ENCODE measurements at regions not wholly inside any gene's neighbourhood (a gene's known extent, or its start where the extent isn't known, plus 50 kb on each side); places are given as distances from the start of the nearest gene placed in this dataset.

DNA sequence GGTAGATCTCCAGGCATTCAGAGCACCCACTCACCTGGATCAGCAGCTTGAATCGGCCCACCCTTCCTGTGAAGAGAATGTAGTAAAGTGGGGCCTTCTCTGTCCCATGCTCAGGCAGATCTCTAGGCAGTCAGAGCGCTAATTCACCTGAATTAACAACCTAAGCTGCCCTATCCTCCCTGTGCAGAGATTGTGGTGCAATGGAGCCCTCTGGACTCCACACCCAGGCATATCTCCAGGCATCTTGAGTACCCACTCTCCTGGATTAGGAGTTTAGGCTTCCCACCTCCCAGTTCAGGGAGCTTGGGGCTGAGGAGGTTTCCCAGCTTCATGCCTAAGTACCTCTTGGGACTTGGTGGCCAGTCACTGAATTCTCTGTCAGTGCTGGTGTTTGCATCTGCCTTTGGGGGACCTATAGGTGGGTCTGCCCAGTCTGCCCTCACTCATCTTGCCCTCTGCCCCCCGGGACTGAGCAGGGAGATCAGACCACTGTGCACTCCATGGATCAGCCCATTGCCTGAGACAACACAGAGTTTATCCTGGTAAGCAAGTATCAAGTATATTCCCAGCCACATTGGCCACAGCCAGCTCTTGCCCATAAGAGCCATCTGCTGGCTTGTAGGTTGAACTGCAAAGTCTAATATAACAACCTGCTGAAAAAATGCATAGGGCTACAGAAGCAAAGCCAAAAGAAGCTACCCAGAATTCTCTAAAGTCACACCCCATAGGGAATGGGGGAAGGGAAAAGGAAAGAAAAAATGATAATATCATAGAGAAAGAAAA lies 372.9 kb downstream of the KLHL13 start:
- Histone ChIP-seq H3K4me1 (ENCODE audit: low read depth) (no peaks in the 10 kb centered on the region), H3K27me3 (no peaks in the 10 kb centered on the region), H3K4me3 (no peak overlapping the region), H3K9me3 (ENCODE audit: low read depth) (no peaks in the 10 kb centered on the region), H3K36me3 (no peaks in the 10 kb centered on the region), H3K27ac (no peak overlapping the region)
- peak in 1 of 2 donors; percentile 28 for DNase-seq (ENCODE audit: low read depth in 1 of 2, low spot score in 1 of 2)
- TF ChIP-seq, protein P1, sequence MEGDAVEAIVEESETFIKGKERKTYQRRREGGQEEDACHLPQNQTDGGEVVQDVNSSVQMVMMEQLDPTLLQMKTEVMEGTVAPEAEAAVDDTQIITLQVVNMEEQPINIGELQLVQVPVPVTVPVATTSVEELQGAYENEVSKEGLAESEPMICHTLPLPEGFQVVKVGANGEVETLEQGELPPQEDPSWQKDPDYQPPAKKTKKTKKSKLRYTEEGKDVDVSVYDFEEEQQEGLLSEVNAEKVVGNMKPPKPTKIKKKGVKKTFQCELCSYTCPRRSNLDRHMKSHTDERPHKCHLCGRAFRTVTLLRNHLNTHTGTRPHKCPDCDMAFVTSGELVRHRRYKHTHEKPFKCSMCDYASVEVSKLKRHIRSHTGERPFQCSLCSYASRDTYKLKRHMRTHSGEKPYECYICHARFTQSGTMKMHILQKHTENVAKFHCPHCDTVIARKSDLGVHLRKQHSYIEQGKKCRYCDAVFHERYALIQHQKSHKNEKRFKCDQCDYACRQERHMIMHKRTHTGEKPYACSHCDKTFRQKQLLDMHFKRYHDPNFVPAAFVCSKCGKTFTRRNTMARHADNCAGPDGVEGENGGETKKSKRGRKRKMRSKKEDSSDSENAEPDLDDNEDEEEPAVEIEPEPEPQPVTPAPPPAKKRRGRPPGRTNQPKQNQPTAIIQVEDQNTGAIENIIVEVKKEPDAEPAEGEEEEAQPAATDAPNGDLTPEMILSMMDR (IDR thresholded peaks at IDR 0.05; ENCODE audit: low read depth, low read length) = peak; percentile 5

DNA sequence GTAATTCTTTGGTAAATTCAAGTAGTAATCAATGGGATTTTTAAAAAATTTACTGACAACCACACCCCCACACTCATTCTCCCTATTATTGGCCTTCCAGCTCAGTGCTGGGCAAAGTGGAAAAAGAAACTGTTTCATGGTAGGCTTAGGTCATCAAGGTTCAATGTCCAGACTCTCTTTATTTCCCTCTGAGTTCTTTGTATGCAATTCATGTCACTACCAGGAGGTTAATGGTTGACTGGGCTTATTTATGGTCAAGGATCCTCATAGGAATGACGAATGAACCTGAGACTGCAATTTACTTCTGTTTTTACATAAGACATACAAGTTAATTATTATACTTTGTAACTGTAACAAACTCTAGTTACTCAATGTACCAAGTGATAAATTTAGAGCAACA lies 403.2 kb downstream of the KLHL13 start:
- no peak overlapping the region for H3K4me3 ChIP-seq
- H3K36me3 ChIP-seq = no peaks in the 10 kb centered on the region
- DNase-seq (ENCODE audit: low read depth in 1 of 2, low spot score in 1 of 2) = no peak
- H3K27me3 ChIP-seq = no peaks in the 10 kb centered on the region
- H3K4me1 ChIP-seq (ENCODE audit: low read depth) = no peaks in the 10 kb centered on the region
- TF ChIP-seq, protein P1 (IDR thresholded peaks at IDR 0.05; ENCODE audit: low read depth, low read length) = no peak
- H3K27ac ChIP-seq = no peak overlapping the region
- H3K9me3 ChIP-seq (ENCODE audit: low read depth) = no peaks in the 10 kb centered on the region

DNA sequence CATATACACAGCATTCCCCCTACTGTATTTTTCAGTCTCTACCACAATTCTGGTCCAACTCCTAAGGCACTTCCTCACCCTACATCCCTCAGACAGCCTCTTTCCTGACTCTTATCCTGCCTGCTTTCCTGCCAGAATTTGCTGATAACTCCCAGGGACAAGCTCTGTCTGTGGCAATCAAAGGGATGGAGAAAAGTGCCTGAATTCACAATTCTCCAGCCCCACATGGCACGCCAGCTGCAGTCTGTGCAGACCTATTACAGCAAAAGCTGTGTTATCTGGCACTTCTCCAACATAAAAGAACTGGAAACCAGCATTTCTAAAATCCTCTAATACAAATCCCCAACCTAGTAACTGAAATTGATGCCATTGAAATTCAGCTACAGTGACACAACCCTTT lies 404.8 kb downstream of the KLHL13 start:
- Histone ChIP-seq H3K27me3 (no peaks in the 10 kb centered on the region), H3K4me1 (ENCODE audit: low read depth) (no peaks in the 10 kb centered on the region), H3K4me3 (no peak overlapping the region), H3K9me3 (ENCODE audit: low read depth) (no peaks in the 10 kb centered on the region), H3K36me3 (no peaks in the 10 kb centered on the region), H3K27ac (no peak overlapping the region)
- no peak for DNase-seq (ENCODE audit: low read depth in 1 of 2, low spot score in 1 of 2)
- TF ChIP-seq, protein P1 (IDR thresholded peaks at IDR 0.05; ENCODE audit: low read depth, low read length) = no peak

DNA sequence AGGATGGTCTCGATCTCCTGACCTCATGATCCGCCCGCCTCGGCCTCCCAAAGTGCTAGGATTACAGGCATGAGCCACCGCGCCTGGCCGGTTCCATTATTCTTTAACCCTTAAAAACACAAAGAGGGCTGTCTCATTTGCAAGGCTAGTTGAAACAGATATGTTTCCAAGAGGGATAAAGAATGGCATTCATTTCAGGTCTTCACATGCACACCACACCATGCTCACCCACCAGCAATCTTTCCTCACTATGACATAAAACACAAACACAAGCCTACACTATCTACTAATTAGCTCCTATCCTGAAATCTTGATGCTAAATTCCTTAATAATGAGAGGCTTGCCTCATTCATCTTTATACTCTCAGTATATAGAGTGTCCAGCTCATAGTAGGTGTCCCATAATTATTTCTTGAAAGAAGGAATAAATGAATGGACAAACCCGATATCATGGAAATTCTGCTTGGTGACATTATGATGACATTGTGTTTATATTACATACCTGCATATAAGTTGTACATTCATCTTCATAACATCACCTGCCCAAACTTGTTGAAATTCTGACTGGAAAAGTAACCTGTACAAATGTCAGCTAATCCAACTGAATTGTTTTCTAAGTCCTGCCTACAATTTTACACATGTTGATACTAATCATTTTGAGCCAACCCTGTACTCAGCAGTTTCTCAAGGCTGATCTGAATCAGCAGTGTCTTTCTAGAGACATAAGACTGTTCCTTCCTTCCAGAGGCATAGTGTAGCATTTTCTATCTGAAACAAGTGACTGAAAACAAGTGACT lies 408.5 kb downstream of the KLHL13 start:
- Histone ChIP-seq H3K9me3 (ENCODE audit: low read depth) (peaks cover 4% of the 10 kb centered on the region), H3K27ac (no peak overlapping the region), H3K4me1 (ENCODE audit: low read depth) (no peaks in the 10 kb centered on the region), H3K36me3 (no peaks in the 10 kb centered on the region), H3K4me3 (no peak overlapping the region), H3K27me3 (no peaks in the 10 kb centered on the region)
- DNase-seq (ENCODE audit: low read depth in 1 of 2, low spot score in 1 of 2) = no peak
- TF ChIP-seq, protein P1 (IDR thresholded peaks at IDR 0.05; ENCODE audit: low read depth, low read length) = no peak

DNA sequence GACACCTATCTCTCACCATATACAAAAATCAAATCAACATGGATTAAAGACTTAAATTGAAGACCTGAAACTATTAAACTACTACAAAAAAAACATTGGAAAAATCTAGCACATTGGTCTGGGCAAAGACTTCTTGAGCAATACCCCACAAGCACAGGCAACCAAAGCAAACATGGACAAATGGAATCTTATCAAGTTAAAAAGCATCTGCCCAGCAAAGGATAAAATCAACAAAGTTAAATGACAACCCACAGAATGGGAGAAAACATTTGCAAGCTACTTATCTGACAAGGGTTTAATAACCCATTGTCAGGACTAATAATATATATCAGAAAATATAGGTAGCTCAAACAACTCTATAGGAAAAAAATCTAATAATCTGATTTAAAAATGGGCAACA lies 415.6 kb downstream of the KLHL13 start:
- Histone ChIP-seq H3K36me3 (no peaks in the 10 kb centered on the region), H3K9me3 (ENCODE audit: low read depth) (peaks cover 4% of the 10 kb centered on the region), H3K4me1 (ENCODE audit: low read depth) (no peaks in the 10 kb centered on the region), H3K27me3 (no peaks in the 10 kb centered on the region), H3K4me3 (no peak overlapping the region), H3K27ac (no peak overlapping the region)
- TF ChIP-seq, protein P1 (IDR thresholded peaks at IDR 0.05; ENCODE audit: low read depth, low read length) = no peak
- no peak for DNase-seq (ENCODE audit: low read depth in 1 of 2, low spot score in 1 of 2)

All from cardiac muscle cell (in vitro differentiated cells and primary cell).